ENCODE measurements at regions not wholly inside any gene's neighbourhood (a gene's known extent, or its start where the extent isn't known, plus 50 kb on each side); places are given as distances from the start of the nearest gene placed in this dataset.

- Histone ChIP-seq H3K27ac (ENCODE audit: low read depth, low read length) (no peak overlapping the region), H2BK20ac (ENCODE audit: low read length) (no peak overlapping the region), H2AFZ (ENCODE audit: low read length) (no peak overlapping the region), H4K5ac (ENCODE audit: insufficient read length, low read depth, low read length) (no peak overlapping the region), H3K14ac (ENCODE audit: insufficient read length) (no peak overlapping the region), H3K9ac (replicated peaks in 1 of 4; ENCODE audit: extremely low read depth in 1 of 4, low read depth in 3 of 4, low read length in 3 of 4) (no peak overlapping the region), H3K56ac (replicated peaks; ENCODE audit: insufficient read length, low read depth, low read length) (no peak overlapping the region), H4K91ac (replicated peaks; ENCODE audit: insufficient read length, low read length) (no peak overlapping the region), H3K4me1 (replicated peaks in 1 of 4; ENCODE audit: control insufficient read depth in 3 of 4, insufficient read depth in 4 of 4, low read length in 3 of 4) (no peaks in the 10 kb centered on the region), H3K4ac (replicated peaks; ENCODE audit: insufficient read length, low read depth, low read length) (no peak overlapping the region), H3K18ac (ENCODE audit: extremely low read depth, low read length) (no peak overlapping the region), H2AK5ac (ENCODE audit: low read depth, low read length) (no peak overlapping the region), H3K79me1 (ENCODE audit: low read depth, low read length) (peaks cover 2% of the 10 kb centered on the region; the same call in 1 of the 2 replicates), H2BK5ac (ENCODE audit: low read depth, low read length) (no peak overlapping the region), H4K20me1 (replicated peaks in 1 of 2; ENCODE audit: control insufficient read depth in 1 of 2, insufficient read depth in 2 of 2, low read length in 2 of 2) (no peaks in the 10 kb centered on the region), H4K8ac (ENCODE audit: extremely low read depth, insufficient read depth, low read length) (no peak overlapping the region), H3K23ac (ENCODE audit: insufficient read length) (no peak overlapping the region), H3K23me2 (ENCODE audit: low read depth, low read length) (no peaks in the 10 kb centered on the region), H3K27me3 (replicated peaks in 1 of 4; ENCODE audit: control insufficient read depth in 3 of 4, extremely low read depth in 1 of 4, insufficient read depth in 3 of 4, low read length in 3 of 4) (no peaks in the 10 kb centered on the region), H3K9me3 (ENCODE audit: insufficient read depth in 2 of 2, low read depth in 1 of 2, low read length in 1 of 2) (no peaks in the 10 kb centered on the region), H2BK12ac (ENCODE audit: low read depth, low read length) (no peak overlapping the region), H3K36me3 (ENCODE audit: control insufficient read depth in 2 of 4, insufficient read depth in 4 of 4, low read length in 3 of 4) (no peaks in the 10 kb centered on the region), H2BK15ac (ENCODE audit: low read length) (no peak overlapping the region), H3K4me2 (ENCODE audit: insufficient read depth in 1 of 2, low read depth in 2 of 2, low read length in 2 of 2) (no peak overlapping the region), H3K79me2 (ENCODE audit: control insufficient read depth in 1 of 2, insufficient read depth in 2 of 2, low read length in 2 of 2) (no peaks in the 10 kb centered on the region), H2BK120ac (replicated peaks; ENCODE audit: low read depth, low read length) (no peak overlapping the region), H3K4me3 (ENCODE audit: extremely low read depth in 1 of 4, insufficient read depth in 2 of 4, low read depth in 3 of 4, low read length in 4 of 4) (no peak overlapping the region)
- FAIRE-seq (no peak), DNase-seq (ENCODE audit: low read depth in 1 of 2, low spot score in 2 of 2) (no peak)
- TF ChIP-seq TEAD4 (IDR thresholded peaks at IDR 0.05; ENCODE audit: low read depth, low read length) (no peak), RFX5 (IDR thresholded peaks at IDR 0.05; ENCODE audit: borderline replicate concordance, low read depth, low read length) (no peak), RXRA (IDR thresholded peaks at IDR 0.05; ENCODE audit: insufficient read depth, low read depth, low read length) (no peak), BCL11A (IDR thresholded peaks at IDR 0.05; ENCODE audit: low read depth in 2 of 2, low read length in 2 of 2) (no peak), KDM1A (IDR thresholded peaks at IDR 0.05; ENCODE audit: borderline replicate concordance, low read length) (no peak), YY1 (IDR thresholded peaks at IDR 0.05; ENCODE audit: low read depth, low read length) (no peak), CEBPB (IDR thresholded peaks at IDR 0.05; ENCODE audit: low read depth, low read length) (no peak), HDAC2 (IDR thresholded peaks at IDR 0.05; ENCODE audit: borderline replicate concordance in 1 of 2, low read depth in 2 of 2, low read length in 2 of 2) (no peak), MAFK (IDR thresholded peaks at IDR 0.05; ENCODE audit: low read depth, low read length) (no peak), TCF12 (IDR thresholded peaks at IDR 0.05; ENCODE audit: low read depth, low read length) (no peak), MAX (IDR thresholded peaks at IDR 0.05) (no peak), EGR1 (IDR thresholded peaks at IDR 0.05; ENCODE audit: borderline replicate concordance, low read depth, low read length) (no peak), ATF2 (IDR thresholded peaks at IDR 0.05; ENCODE audit: low read length) (no peak), KDM4A (IDR thresholded peaks at IDR 0.05; ENCODE audit: low read depth, low read length, severe bottlenecking) (no peak)
- POLR2A ChIA-PET (ENCODE audit: partially characterized antibody), result no interaction called here
- CTCF ChIA-PET (ENCODE audit: partially characterized antibody), result no interaction called here
- WGBS, 2 experiments (ENCODE audit: extremely low coverage in 1 of 2, insufficient coverage in 1 of 2, insufficient read length in 1 of 2, insufficient replicate concordance in 2 of 2, low coverage in 1 of 2, low lambda C conversion rate in 2 of 2, missing lambda C conversion rate in 1 of 2), result 83% methylated on average over 4 of the region's 4 CpGs; no CpG with 5 or more reads in 1 of the 2 experiments
Measured at GRCh38 chr2:155961641-155962040, 370.9 kb downstream of the NR4A2 start.

All from H1 (cell line).